Neural progenitor cell (in vitro differentiated cells): ENCODE measurements at regions not wholly inside any gene's neighbourhood (a gene's known extent, or its start where the extent isn't known, plus 50 kb on each side); places are given as distances from the start of the nearest gene placed in this dataset.

Source experiments
- CTCF ChIP-seq: fragments of 200-600 bp; sonication (generic); IDR thresholded peaks from 2 replicates; pipeline ENCODE4 v1.5.1; 2017; ENCODE audit warnings: antibody characterized with exemption, mild to moderate bottlenecking
- EZH2 ChIP-seq: fragments of 200-600 bp; sonication (generic); IDR thresholded peaks from 2 replicates; pipeline ENCODE4 v1.6.1; 2017; ENCODE audit warnings: antibody characterized with exemption, mild to moderate bottlenecking, moderate library complexity
- EZH2phosphoT487 ChIP-seq: fragments of 200-600 bp; sonication (generic); IDR thresholded peaks from 2 replicates; pipeline ENCODE4 v1.6.1; 2017; ENCODE audit warnings: antibody characterized with exemption

- TF ChIP-seq CTCF (no peak), EZH2 (no peak), EZH2phosphoT487 (no peak)
Observed at GRCh38 chr15:39096608-39097205, 484.2 kb upstream of the THBS1 start.
